ENCODE measurements at regions not wholly inside any gene's neighbourhood (a gene's known extent, or its start where the extent isn't known, plus 50 kb on each side); places are given as distances from the start of the nearest gene placed in this dataset.
"Not testable (repeated sequence)": the region's sequence is repeated elsewhere in the genome, so short reads cannot be mapped to it uniquely, and the experiment has no call there.

GRCh38 chr10:29746080-29746797, 111.5 kb upstream of the SVIL start:
- DNase-seq: no peak

- DNase-seq: no peak
Measured at GRCh38 chr10:29740981-29741545, 106.3 kb upstream of the SVIL start.

GRCh38 chr10:29738341-29738740, 103.6 kb upstream of the SVIL start:
- no peak for DNase-seq

- peak; percentile 12 to 14 for DNase-seq
Measured at GRCh38 chr10:29737074-29737593, 102.4 kb upstream of the SVIL start.

- DNase-seq: peak; percentile 2 to 5
Measured at GRCh38 chr10:29736366-29737073, 101.7 kb upstream of the SVIL start.

- peak; percentile 77 to 86 for DNase-seq
Measured at GRCh38 chr10:29735628-29736365, 101.0 kb upstream of the SVIL start.

- DNase-seq: peak; percentile 40 to 42
Measured at GRCh38 chr10:29734962-29735627, 100.3 kb upstream of the SVIL start.

GRCh38 chr10:29734640-29734961, 99.8 kb upstream of the SVIL start:
- DNase-seq: peak in 1 of 2 donors; percentile 2

GRCh38 chr10:29733323-29733722, 98.6 kb upstream of the SVIL start:
- DNase-seq: no peak

- no peak for DNase-seq
Measured at GRCh38 chr10:29732918-29733317, 98.1 kb upstream of the SVIL start.

GRCh38 chr10:29731760-29732159, 97.0 kb upstream of the SVIL start:
- DNase-seq: no peak

- no peak for DNase-seq
Measured at GRCh38 chr10:29730969-29731368, 96.2 kb upstream of the SVIL start.

GRCh38 chr10:29730458-29730857, 95.7 kb upstream of the SVIL start:
- DNase-seq: no peak

GRCh38 chr10:29728541-29729049, 93.8 kb upstream of the SVIL start:
- no peak for DNase-seq

- not testable (repeated sequence) for DNase-seq
Measured at GRCh38 chr10:29725927-29726326, 91.2 kb upstream of the SVIL start.

- no peak for DNase-seq
Measured at GRCh38 chr10:29725133-29725720, 90.5 kb upstream of the SVIL start.

GRCh38 chr10:29723726-29724125, 89.0 kb upstream of the SVIL start:
- DNase-seq: no peak

GRCh38 chr10:29722777-29723176, 88.0 kb upstream of the SVIL start:
- no peak for DNase-seq

GRCh38 chr10:29720149-29720548, 85.4 kb upstream of the SVIL start:
- no peak for DNase-seq

GRCh38 chr10:29719281-29719675, 84.5 kb upstream of the SVIL start:
- DNase-seq: no peak

- no peak for DNase-seq
Measured at GRCh38 chr10:29715296-29715695, 80.5 kb upstream of the SVIL start.
